Limb (tissue), 2 donors: ENCODE measurements at regions not wholly inside any gene's neighbourhood (a gene's known extent, or its start where the extent isn't known, plus 50 kb on each side); places are given as distances from the start of the nearest gene placed in this dataset.
A peak's percentile ranks its signal among the peaks of the same experiment; 100 is the strongest.

Experiments used
- DNase-seq, 2 donors: peaks; one replicate each; pipeline ENCODE4 v3.0.0-alpha.2; 2016; ENCODE audit errors: extremely low spot score in 2 of 2

DNA sequence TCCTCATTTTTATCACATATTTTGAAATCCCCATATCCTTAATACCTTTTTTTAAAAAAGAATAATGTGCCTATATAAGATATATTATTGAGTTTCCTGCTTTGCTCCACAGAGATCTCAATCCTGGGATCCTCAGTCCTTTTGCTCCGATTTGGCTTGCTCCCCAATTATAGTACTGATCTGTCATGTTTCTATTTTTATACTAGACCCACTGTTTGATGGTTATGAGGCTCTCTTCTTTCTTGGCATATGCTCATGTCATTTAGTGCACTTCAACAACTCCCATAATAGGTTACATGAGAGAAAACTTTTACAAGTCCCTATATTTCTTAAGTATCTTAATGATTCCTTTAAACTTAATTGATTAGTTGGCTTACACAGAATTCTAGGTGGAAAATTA, 958.5 kb upstream of the EPHA7 start:
- DNase-seq, result no peak

- DNase-seq, result no peak
Observed at GRCh38 chr6:94376876-94377275, 957.5 kb upstream of the EPHA7 start.

DNA sequence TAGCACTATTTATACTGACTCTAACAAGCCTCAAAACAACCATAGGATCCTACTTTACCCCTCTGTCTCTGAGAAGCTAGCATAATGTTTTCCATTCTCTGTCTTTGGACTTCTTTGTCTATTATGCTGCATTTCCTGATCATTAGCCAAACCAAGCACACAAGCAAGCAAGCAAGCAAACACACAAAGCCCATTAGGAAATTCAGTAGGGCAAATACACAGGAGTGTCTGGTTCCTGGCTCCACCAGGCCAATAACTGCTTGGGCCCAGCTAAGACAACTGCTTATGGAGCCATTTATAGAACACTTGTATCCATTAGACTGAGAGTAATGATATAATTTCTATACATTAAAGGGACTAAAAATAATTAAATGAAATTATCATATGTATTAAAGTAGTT, 952.9 kb upstream of the EPHA7 start:
- no peak for DNase-seq

- DNase-seq, result no peak
Observed at GRCh38 chr6:94367316-94367715, 948.0 kb upstream of the EPHA7 start.

GRCh38 chr6:94362061-94362864, 942.9 kb upstream of the EPHA7 start:
- DNase-seq, result peak in 1 of 2 donors; percentile 31

DNA sequence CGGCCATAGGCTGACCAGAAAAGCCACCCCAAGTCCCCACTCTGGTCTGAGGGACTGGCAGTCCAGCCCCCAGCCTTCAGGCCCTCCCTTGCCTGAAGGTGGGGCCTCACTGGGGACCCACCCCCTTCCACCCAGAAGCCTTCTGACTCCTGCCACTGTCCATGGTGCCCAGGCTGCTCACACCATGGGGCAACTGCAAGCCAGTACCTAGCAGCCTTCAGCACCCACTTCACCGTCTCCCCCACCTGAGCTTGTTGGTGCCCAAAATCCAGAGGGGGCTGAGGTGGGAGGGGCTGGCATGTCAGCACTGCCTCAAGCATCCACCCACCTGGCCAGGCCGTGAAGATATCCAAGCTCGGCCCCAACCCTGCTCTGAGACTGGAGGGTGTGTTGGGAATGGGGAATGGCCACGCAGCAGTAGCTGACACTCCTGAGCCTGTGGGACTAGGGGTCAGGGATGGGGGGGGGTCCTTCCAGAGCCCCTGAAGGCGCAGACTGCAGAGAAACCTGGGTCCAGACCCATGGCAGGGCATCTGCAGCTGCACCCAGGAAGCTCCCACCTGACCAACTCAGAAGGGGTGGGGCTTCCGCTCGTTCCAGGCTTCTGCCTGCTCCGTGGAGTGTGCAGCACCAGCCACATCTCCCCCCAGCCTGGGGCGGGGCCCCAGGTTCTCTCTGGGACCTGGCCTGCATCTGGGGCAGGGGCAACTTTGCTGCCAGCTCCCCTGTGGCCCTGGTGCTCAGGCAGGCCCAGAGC, 942.1 kb upstream of the EPHA7 start:
- DNase-seq, result no peak

GRCh38 chr6:94357381-94357980, 938.1 kb upstream of the EPHA7 start:
- DNase-seq, result no peak

- no peak for DNase-seq
Observed at GRCh38 chr6:94350833-94351232, 931.5 kb upstream of the EPHA7 start.

- no peak for DNase-seq
Observed at GRCh38 chr6:94349227-94349626, 929.9 kb upstream of the EPHA7 start.

GRCh38 chr6:94344866-94345265, 925.5 kb upstream of the EPHA7 start:
- DNase-seq, result no peak

DNA sequence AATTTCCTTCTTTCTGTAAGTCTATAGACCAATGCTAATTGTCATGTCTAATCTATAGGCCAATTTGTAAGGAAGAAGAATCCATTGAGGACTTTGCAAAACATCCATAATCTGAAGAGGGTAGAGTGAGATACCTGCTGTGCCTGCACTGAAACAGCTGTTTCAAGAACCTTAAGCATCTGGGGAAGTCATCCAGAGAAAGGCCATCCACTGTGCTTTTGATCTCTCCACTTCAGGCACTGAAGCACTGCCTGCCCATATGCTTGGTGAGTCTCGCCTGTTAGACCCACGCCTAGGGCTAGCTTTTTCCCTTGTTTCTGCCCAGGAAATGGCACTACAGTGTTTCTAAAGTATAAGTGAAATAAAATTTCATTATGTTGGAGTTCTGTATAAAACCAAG, 921.8 kb upstream of the EPHA7 start:
- no peak for DNase-seq

DNA sequence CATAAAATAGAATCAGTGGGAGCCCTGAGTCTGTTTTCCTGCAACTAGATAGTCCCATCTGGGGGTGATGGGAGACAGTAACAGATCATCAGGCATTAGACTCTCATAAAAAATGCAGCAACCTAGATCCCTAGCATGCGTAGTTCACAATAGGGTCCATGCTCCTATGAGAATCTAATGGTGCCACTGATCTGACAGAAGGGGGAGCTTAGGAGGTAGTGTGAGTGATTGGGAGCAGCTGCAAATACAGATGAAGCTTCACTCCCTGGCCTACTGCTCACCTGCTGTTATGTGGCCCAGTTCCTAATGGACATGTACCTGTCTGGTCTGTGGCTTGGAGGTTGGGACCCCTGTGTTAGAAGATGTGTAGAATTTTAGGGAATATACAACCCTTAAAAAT, 904.5 kb upstream of the EPHA7 start:
- no peak for DNase-seq

DNA sequence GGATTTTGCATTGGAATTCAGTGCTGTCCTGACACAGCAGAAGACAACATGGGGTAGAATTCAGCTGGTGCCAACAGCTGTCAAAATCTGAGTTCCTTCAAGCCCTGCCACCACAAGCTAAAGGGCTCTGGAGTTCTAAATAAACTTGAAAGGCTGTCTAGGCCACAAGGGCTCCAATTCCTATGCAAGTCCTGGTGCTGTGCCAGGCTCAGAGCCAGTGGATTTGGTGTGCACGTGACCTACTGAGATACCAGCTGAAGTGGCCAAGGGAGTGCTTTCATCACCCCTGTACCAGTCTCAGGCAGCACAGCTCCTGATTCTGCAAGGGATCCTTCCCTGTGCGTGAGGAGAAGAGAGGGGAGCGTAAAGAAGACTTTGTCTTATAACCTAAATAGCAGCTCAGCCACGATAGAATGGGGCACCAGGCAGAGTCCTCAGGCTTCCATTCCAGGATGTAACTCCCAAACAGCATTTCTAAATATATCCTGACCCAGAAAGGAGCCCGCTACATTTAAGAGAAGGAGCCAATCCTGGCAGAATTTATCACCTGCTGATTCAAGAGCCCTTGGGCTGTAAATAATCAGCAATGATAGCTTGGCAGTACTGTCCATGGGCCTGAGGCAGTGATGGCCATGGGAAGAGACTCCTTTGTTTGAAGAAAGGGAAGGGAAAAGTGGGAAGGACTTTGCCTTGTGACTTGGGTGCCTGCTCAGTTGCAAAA, 881.2 kb upstream of the EPHA7 start:
- no peak for DNase-seq

DNA sequence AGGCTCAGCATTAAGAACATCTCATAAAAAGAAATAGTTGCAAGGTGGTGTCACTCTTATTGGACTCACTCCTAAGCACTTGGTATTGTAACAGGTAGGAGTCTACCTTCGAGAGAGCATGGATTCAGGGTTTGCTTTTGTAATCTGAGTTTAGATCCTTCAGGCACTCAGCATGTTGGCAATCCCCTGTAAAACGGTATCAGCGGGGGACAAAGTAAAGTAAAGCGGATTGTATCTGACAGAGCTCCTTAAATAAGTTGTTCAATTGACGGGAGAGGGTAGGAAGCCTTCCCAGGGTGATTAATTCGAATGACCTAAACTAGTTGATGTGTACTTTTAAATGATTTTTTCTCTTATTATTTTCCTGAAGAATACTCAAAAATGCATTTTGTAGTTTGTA, 869.8 kb upstream of the EPHA7 start:
- no peak for DNase-seq

DNA sequence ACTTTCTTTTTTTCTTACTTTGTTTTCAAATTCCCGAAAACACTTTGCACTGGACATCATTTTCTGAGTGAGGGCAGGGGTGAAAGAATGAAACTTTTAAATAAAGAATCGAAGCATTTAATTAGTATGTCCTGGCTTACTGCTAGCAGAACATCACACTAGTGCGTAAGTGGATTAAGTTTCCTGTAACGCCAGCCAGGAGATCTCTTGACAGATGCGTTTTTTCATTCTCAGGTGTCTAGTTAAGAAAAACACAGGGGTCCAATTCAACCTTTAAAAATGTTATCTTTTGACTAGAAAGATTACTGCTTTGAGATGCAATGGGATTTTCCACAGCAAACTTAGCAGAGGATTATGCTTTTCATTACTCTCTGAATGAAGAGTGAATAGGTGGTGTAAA, 858.8 kb upstream of the EPHA7 start:
- no peak for DNase-seq

- DNase-seq, result no peak
Observed at GRCh38 chr6:94272327-94272726, 853.0 kb upstream of the EPHA7 start.

- peak in 1 of 2 donors; percentile 13 for DNase-seq
Observed at GRCh38 chr6:94270091-94270948, 851.0 kb upstream of the EPHA7 start.

DNA sequence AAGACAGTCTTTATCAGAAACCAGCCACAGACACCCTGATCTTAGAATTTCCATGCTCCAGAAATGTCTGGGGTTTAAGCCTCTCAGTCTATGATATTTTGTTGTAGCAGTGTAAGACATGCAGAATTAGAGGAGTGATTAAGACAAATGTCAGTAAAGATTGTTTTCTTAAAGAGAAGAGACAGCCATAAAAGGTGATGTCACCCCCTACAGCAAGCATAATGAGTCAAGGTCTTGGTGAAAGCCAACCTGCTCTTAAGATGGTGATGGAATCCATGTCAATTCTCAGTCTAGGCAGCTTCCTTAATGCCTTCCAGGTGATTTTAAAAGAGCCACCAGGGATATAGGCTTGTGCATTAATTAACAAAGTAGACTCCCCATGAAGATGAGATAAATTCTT, 849.9 kb upstream of the EPHA7 start:
- no peak for DNase-seq

- no peak for DNase-seq
Observed at GRCh38 chr6:94260765-94261164, 841.4 kb upstream of the EPHA7 start.

DNA sequence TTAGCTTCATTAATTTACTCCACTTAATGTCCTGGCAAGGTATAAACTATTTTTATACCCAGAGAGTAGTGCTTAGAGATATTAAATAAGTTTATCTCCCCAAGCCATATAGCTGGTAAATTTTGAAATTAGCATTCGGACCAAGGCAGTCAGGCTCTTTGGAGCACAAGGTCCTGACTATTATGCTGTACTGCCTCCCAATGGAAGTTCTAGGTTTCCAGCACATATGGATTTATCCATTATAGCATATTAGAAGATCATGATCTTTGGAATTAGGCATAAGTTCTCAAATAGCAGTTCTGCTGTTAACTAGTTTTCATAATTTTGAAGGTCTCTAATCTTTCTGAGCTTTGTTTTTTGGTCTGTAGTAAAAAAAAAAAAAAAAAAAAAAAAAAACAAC, 835.3 kb upstream of the EPHA7 start:
- DNase-seq, result peak in 1 of 2 donors; percentile 27

- DNase-seq, result no peak
Observed at GRCh38 chr6:94251878-94252277, 832.5 kb upstream of the EPHA7 start.
